HCT116 (cell line): ENCODE measurements at regions not wholly inside any gene's neighbourhood (a gene's known extent, or its start where the extent isn't known, plus 50 kb on each side); places are given as distances from the start of the nearest gene placed in this dataset.

Experiments used
- CEBPB ChIP-seq: IDR thresholded peaks from 2 replicates; pipeline ENCODE4 v1.6.1; 2012; ENCODE audit warnings: low read depth
- CTCF ChIP-seq, 3 experiments: fragments of 200-600 bp in 1 of 3; sonication (generic) in 1 of 3; IDR thresholded peaks in 2 of 3; conservative IDR thresholded peaks in 1 of 3; 2 replicates each; pipeline ENCODE4 v1.5.1; 2012 to 2017; ENCODE audit warnings: low read depth in 2 of 3, low read length in 2 of 3, antibody characterized with exemption in 1 of 3, borderline replicate concordance in 1 of 3, control low read depth in 1 of 3, mild to moderate bottlenecking in 1 of 3, mixed read lengths in 1 of 3, mixed run types in 1 of 3, moderate library complexity in 1 of 3; ENCODE audit not compliant: insufficient read depth in 1 of 3
- ELF1 ChIP-seq: IDR thresholded peaks from 2 replicates; pipeline ENCODE4 v1.6.1; 2012; ENCODE audit warnings: low read depth, borderline replicate concordance
- EZH2 ChIP-seq: fragments of 200-600 bp; sonication (generic); IDR thresholded peaks from 2 replicates; pipeline ENCODE4 v1.6.1; 2017; ENCODE audit warnings: antibody characterized with exemption, mixed run types
- EZH2phosphoT487 ChIP-seq: fragments of 200-600 bp; IDR thresholded peaks from 2 replicates; pipeline ENCODE4 v1.6.1; 2018; ENCODE audit warnings: antibody characterized with exemption, borderline replicate concordance
- POLR2A ChIP-seq: IDR thresholded peaks from 2 replicates; pipeline ENCODE4 v1.7.0; 2011; ENCODE audit warnings: borderline replicate concordance; ENCODE audit not compliant: insufficient read depth, insufficient read length; ENCODE audit errors: extremely low read depth
- TF ChIP-seq, protein P1 (sequence below): IDR thresholded peaks from 2 replicates; pipeline ENCODE4 v1.6.1; 2011; ENCODE audit warnings: mild to moderate bottlenecking, low read length, moderate library complexity; ENCODE audit not compliant: insufficient replicate concordance; ENCODE audit errors: extremely low read depth

DNA sequence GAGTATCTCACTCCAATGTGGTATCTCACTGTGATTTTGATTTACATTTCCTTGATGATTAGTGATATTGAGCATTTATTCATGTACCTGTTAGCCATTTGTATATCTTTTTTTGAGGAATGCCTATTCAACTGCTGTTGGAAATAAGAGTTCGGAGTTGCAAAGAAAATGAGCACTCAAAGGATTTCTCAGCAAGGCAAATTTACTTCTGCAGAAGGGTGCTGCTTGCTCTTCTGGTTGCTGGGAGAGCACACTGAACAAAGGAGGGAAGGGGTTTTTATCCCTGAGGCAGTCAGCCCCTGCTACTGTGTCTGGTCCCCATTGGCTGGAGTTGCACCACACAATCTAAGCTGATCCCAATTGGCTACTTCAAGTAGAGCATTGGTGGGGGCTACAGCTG, 822.4 kb upstream of the ADGRB3 start:
- no peak for TF ChIP-seq EZH2
- TF ChIP-seq CTCF (IDR thresholded peaks at IDR 0.05 in 2 of 3, conservative IDR thresholded peaks at IDR 0.05 in 1 of 3; ENCODE audit: borderline replicate concordance in 1 of 3, insufficient read depth in 1 of 3, low read depth in 2 of 3, low read length in 2 of 3): no peak
- no peak for TF ChIP-seq CEBPB
- no peak for TF ChIP-seq EZH2phosphoT487
- TF ChIP-seq POLR2A: no peak
- TF ChIP-seq ELF1: no peak
- TF ChIP-seq, protein P1, sequence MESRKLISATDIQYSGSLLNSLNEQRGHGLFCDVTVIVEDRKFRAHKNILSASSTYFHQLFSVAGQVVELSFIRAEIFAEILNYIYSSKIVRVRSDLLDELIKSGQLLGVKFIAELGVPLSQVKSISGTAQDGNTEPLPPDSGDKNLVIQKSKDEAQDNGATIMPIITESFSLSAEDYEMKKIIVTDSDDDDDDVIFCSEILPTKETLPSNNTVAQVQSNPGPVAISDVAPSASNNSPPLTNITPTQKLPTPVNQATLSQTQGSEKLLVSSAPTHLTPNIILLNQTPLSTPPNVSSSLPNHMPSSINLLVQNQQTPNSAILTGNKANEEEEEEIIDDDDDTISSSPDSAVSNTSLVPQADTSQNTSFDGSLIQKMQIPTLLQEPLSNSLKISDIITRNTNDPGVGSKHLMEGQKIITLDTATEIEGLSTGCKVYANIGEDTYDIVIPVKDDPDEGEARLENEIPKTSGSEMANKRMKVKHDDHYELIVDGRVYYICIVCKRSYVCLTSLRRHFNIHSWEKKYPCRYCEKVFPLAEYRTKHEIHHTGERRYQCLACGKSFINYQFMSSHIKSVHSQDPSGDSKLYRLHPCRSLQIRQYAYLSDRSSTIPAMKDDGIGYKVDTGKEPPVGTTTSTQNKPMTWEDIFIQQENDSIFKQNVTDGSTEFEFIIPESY: no peak
